GM18502 (cell line): ENCODE measurements at regions not wholly inside any gene's neighbourhood (a gene's known extent, or its start where the extent isn't known, plus 50 kb on each side); places are given as distances from the start of the nearest gene placed in this dataset.

Experiments used
- ATAC-seq: cut with Tn5 transposase; IDR thresholded peaks from one replicate; pipeline ENCODE4 v1.9.1; 2021; ENCODE audit warnings: mild to moderate bottlenecking; ENCODE audit not compliant: unreplicated experiment, poor library complexity

- ATAC-seq: no peak
Observed at GRCh38 chr5:141800617-141801016, 77.6 kb downstream of the PCDH1 start.

- ATAC-seq: no peak
Observed at GRCh38 chr5:141799507-141800167, 78.6 kb downstream of the PCDH1 start.

DNA sequence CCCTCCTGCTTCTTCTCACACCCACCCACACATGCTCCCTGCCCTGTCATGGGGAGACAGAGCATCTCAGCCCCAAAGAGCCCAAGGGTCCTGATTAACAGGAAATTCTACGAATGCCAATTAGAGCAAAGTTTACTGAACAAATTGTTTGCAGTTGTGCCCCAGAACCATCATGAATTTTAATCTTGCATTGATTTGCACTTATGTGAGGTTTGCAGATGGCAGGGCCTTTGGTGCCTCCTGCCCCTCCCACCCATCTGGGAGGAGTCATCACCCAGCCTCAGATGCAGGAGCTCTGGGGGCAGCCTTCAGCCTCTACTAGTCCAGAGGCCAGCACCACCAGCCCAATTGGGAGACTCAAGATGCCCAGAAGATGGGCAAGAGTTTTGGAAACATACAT is 80.8 kb downstream of the PCDH1 start:
- no peak for ATAC-seq

DNA sequence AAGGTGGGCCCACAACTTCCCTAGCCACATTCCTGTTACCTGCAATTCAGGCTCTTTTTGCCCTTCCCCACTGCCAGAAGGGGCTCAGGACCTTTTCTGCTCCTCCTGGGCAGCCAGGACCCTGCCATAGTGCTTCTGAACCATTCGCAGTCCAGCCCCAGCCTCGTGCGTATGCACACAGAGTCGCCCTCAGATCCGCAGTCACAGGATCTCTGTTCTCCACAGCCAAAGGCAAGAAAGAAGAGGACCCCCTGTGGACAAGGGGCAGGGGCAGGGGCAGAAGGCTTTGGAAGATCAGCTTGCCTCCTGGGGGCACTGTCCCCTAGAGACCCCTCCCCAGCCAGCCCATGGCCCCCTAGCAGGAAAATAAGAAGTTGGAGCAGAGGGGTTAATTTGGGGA is 82.8 kb downstream of the PCDH1 start:
- no peak for ATAC-seq

GRCh38 chr5:141793881-141794280 is 84.3 kb downstream of the PCDH1 start:
- no peak for ATAC-seq

DNA sequence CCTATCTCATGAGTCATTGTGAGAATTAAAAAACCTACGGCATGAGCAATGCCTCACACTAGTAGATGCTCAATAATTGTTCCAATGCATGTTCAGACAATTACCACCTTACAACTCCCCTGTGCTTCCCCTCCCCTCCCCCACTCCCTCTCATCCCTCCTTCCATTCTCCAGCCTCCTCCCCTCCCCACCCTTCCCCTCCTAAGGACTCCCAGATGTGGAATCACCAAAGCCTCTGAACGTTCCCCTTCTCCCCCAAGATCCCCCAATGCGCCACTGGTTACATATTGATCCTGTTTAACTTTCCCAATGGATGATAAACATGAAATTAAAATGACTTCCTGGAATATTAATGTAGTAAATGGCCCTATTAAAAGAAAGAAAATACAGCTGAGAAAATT is 84.8 kb downstream of the PCDH1 start:
- ATAC-seq: no peak

DNA sequence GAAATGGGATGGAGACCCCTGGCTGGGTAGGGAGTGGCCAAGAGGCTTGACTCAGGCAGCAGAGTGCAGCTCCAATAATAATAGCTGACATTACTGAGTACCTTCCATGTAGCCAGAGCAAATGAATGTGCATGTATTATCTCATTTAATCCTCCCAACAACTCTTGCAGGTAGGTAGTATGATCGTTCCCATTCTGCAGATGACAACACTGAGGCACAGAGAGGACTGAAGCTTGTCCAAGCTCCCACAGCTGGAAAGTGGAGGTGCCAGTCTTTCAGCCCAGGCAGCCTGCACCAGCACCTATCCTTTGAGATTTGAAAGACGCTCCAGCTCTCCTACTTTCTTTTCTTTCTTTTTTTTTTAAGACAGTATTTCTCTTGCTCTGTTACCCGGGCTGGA is 87.6 kb downstream of the PCDH1 start:
- no peak for ATAC-seq

- ATAC-seq: no peak
Observed at GRCh38 chr5:141789330-141789729, 88.9 kb downstream of the PCDH1 start.

DNA sequence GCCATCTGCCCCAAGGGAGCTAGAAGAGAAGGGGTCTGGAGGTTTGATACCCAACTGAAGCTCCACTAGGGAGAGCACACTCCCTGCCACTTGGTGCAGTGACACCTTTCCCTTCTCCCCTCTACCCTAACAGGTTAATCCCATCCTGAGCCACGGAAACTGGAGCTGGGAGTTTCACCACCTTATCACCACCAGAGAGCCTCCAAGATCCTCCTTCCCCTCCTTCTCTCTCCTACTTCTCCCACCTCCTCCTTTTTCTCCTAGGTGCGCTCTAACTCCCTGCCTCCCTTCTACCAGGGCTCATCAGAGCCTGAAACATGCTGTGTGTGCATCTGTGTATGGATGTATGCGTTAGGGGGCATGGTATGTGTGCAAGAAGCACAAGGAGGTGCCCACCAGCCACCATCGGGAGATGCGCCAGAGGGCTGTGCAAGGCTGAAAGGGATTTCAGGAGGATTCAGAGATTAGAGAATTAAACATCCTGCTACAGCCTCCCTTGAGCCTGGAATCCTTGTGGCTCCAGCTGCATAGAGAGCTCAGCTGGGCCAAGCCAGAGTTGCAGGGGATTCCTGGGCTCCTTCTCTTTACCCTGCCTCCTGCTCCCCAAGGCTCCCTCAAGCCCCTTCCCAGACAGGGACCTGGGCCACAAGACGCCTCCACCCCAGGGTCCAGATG is 89.8 kb downstream of the PCDH1 start:
- ATAC-seq: no peak

- ATAC-seq: no peak
Observed at GRCh38 chr5:141787376-141787775, 90.8 kb downstream of the PCDH1 start.

GRCh38 chr5:141786700-141787099 is 91.5 kb downstream of the PCDH1 start:
- no peak for ATAC-seq

DNA sequence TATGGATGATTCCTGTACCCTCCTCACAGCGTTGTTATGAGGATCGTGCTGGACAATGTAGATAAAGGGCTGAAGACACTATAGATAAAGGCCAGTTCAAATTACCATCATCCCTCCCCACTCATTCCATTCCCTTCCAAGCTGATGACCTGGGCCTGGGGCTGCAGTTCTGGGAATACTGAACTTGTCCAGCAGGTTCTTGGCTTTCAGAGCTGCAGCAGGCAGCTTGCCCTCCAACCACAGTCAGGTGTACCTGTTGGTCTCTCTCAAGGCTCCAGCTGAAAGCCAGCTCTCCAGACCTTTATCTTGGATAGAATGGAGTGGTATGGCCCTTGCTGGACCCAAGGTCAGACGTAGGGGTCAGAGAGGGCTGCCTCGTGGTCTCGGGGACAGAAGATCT is 92.5 kb downstream of the PCDH1 start:
- no peak for ATAC-seq

DNA sequence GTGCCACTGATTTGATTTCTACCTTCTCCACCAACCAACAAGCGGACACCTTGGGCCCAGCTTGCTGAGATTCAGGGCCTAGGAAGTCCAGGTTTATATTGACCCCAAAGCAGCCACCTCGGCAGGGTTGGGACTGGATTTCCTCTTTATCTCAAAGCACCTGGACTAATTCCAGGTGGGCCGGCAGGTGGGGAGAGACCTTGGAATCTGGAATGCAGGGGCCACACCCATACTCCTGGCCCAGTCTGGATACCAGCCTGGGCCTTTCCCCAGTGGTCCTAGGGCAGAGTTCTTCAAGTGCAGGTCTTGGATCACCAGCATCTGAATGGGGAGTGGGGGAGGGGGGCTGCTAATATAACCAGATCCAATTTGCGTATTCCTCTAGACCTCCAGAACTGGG is 93.1 kb downstream of the PCDH1 start:
- ATAC-seq: no peak

DNA sequence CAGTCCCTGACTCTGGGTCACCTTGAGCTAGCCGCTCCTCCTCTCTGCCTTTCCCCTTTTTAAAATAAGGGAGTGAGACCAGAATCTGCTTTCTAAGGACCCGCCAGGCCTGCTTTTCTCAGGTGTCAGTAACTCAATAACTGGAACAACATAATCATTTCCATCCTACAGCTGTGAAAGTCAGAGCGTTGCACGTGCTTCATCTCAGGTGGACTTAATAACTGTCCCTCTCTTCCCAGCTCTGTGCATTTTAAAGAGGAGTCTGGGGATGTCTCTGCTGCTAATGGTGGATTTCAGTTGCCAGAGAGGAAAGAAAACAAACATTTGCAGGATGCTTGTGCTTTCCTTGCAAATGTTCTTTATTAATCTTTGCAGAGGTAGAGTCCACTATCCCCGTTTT is 93.7 kb downstream of the PCDH1 start:
- no peak for ATAC-seq

- no peak for ATAC-seq
Observed at GRCh38 chr5:141783947-141784296, 94.3 kb downstream of the PCDH1 start.

- no peak for ATAC-seq
Observed at GRCh38 chr5:141783005-141783946, 94.9 kb downstream of the PCDH1 start.

DNA sequence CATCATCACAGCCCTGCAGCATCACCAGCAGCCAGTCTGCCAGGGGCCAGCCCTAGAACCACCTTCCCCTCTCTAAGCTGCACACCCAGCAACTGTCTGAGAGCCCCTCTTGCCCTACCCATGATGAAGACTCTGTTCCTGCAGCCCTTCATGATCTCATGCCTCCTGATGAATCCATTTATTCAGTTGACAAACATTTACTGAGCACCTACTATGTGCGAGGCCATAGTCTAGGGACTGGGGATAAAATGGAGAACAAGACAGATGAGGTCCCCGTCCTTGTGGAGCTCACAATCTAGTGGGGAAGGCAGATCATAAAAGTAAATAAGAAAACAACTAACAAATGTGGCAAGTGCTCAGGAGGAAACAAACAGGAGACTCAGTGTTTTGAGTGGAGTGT is 96.3 kb downstream of the PCDH1 start:
- ATAC-seq: no peak

DNA sequence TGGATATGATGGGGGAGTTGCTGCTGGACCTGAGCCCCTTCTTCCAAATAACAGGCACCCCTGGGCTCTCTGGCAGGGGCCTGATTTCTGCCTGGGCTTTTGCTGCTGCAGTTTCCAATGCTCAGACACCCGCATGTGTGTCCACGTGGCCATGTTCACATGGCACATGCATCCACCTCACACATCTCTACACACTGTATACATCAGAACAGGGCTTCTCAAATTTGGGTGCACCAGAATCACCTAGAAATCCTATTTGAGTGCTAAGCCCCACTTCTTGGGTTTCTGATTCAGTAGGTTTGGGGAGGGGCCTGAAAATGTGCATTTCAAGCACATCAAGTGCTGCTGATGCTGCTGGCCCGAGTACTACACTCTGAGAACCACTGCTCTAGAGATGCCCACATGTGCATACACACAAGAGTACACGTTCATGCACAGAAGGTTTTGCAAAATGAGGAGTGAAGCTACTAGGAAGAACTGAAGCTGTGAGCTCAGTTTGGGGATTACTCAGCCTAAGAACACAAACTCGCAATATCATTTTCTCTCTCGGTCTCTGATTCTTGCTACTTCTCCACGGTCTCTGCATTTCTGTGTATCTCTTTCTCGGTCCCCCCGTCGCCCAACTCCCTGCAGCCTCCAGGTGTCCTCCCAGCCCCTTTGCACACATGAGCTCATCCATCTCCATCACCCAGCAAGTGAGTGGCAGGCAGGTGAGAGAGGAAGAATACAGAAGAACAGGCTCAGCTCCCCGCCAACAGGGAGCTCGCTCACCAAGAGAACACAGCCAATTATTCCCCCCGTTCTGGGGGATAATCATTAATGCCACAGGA is 97.0 kb downstream of the PCDH1 start:
- ATAC-seq: no peak

DNA sequence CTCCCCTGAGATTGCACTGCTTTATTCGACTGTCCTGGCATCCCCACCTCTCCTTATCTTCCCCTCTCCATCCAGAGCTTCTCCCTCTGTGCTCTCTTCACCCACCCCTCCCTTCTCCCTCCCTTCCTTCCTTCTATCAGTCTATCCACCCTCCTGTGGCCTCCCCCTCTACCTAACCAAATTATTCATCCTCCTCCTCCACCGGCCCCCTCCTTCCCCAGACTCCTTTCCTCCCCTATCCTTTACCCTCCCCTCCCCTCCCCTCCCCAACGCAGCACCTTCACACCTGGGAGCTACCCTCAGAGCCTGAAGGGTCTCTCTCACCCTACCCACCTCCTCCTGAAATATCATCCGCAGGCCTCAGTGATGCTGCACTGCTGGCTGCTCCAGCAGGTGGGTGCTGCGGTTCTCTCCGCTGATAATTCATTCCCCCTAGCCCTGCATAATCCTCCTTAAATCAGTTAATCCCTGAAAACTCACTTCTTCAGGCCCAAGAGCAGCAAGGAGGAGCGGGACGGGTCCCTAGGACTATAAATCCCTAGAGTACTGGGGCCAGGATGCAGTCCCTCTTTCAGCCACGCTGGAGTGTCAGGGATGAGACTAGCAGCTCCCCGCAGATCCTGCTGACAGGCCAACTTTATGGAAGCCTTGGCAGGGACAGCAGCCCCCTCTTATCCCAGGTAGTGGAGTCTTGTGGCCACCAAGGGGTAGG is 97.8 kb downstream of the PCDH1 start:
- no peak for ATAC-seq

DNA sequence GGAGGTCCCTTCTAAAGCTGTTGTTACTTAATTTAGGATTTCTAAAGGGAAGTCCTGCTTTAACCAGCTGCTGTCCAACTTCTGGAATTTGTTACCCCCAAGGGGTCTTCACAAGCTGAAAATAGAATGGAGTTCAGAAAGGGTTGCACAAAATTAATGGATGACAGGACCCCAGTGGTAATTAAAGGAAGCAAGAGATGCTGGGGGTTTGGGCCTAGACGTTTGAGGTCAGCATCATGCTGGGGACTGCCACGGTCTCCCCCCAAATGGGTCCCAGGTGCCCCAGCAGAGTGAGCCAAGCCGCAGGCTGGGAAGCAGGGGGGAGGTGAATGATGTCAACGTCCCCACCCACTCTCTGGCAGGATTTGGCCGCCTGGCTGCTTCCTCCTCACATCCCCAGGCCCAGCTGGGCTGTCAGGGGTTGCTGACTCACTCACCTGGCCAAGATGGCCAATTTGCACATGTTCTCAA is 97.5 kb upstream of the ARAP3 start:
- no peak for ATAC-seq
